ENCODE measurements at regions not wholly inside any gene's neighbourhood (a gene's known extent, or its start where the extent isn't known, plus 50 kb on each side); places are given as distances from the start of the nearest gene placed in this dataset.

DNA sequence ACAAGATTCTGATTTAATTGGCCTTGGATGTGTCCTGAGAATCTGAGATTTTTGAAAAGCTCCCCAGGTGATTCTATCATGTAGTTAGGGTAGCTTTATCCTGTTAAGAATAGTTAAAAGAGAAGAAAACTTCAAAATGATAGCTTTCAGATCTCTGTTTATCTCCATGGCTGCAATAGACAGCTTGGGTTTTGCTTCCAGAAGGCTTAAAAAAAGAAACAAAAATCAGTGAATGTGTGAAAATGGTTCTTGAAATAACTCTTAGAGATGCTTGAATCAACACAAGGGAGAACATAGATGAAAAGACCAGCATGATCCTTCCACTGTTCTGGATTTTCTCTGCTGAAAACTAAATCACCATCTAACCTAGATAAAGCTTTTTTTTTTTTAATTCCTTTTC lies 60.8 kb upstream of the TMC3 start:
- Histone ChIP-seq H3K14ac (ENCODE audit: low read length in 2 of 2) (no peak overlapping the region), H3K27ac (ENCODE audit: low read length, poor library complexity, severe bottlenecking) (no peak overlapping the region)

DNA sequence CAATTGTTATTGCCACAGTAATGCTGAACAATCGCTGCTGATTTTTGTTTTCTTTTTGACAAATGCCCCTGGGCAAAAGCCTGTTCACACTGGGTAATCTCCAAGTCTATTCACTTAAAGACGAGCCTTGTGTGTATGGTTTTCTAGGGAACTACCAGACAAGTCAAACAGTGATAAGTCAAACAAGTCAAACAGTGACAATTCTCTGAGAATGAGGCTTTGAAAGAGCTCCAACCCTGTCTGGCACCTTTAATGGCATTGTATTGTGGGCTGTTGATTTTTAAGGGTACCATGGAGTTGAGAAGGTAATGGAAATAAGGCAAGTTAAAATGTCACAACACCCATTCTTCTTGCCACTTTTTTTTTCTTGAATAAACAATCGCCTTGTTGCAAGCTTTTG lies 59.4 kb upstream of the TMC3 start:
- no peak overlapping the region for H2BK5ac ChIP-seq (ENCODE audit: low read depth, low read length, poor library complexity, severe bottlenecking)
- H3K36me3 ChIP-seq (ENCODE audit: control insufficient read depth in 1 of 2, insufficient read depth in 2 of 2, low read depth in 1 of 2, low read length in 2 of 2) = no peaks in the 10 kb centered on the region
- H3K18ac ChIP-seq (ENCODE audit: low read depth in 1 of 2, low read length in 2 of 2) = no peak overlapping the region
- no peak overlapping the region for H2BK15ac ChIP-seq (ENCODE audit: low read depth, poor library complexity, severe bottlenecking)
- no peak overlapping the region for H2BK12ac ChIP-seq (ENCODE audit: low read length in 2 of 2)
- no peak overlapping the region for H3K23ac ChIP-seq (ENCODE audit: low read length in 2 of 2)
- H3K4ac ChIP-seq (ENCODE audit: low read depth in 1 of 2, low read length in 2 of 2) = no peak overlapping the region
- no peaks in the 10 kb centered on the region for H3K9me3 ChIP-seq (ENCODE audit: control insufficient read depth, low read length)
- H2BK120ac ChIP-seq (ENCODE audit: low read depth, low read length) = no peak overlapping the region
- no peak overlapping the region for H3K4me3 ChIP-seq (ENCODE audit: insufficient read depth in 1 of 2, low read depth in 1 of 2, low read length in 2 of 2)
- no peak overlapping the region for H3K9ac ChIP-seq (ENCODE audit: low read length)
- H3K4me1 ChIP-seq (ENCODE audit: control insufficient read depth, insufficient read depth, low read depth, low read length) = no peaks in the 10 kb centered on the region
- DNase-seq = no peak
- no peaks in the 10 kb centered on the region for H3K27me3 ChIP-seq (ENCODE audit: control insufficient read depth in 1 of 2, insufficient read depth in 1 of 2, low read length in 2 of 2)
- H4K91ac ChIP-seq (ENCODE audit: low read length) = no peak overlapping the region
- 77% methylated on average over 3 of the region's 3 CpGs for WGBS
- no peak overlapping the region for H2AFZ ChIP-seq (ENCODE audit: low read depth, low read length)
- no peak overlapping the region for H3K4me2 ChIP-seq (ENCODE audit: low read length, poor library complexity, severe bottlenecking)
- no peak overlapping the region for H3K14ac ChIP-seq (ENCODE audit: low read length in 2 of 2)
- H3K79me1 ChIP-seq (replicated peaks; ENCODE audit: low read length, poor library complexity, severe bottlenecking) = no peaks in the 10 kb centered on the region
- no peak overlapping the region for H4K8ac ChIP-seq (ENCODE audit: low read length)
- no peak overlapping the region for H3K27ac ChIP-seq (ENCODE audit: low read length, poor library complexity, severe bottlenecking)
- H2AK5ac ChIP-seq (ENCODE audit: low read length, severe bottlenecking) = no peak overlapping the region

More for the DNA sequence above, 60.8 kb upstream of the TMC3 start:
- Histone ChIP-seq H2BK5ac (ENCODE audit: low read depth, low read length, poor library complexity, severe bottlenecking) (no peak overlapping the region), H3K9ac (ENCODE audit: low read length) (no peak overlapping the region), H3K79me1 (replicated peaks; ENCODE audit: low read length, poor library complexity, severe bottlenecking) (no peaks in the 10 kb centered on the region), H4K8ac (ENCODE audit: low read length) (no peak overlapping the region), H2BK120ac (ENCODE audit: low read depth, low read length) (no peak overlapping the region), H2AFZ (ENCODE audit: low read depth, low read length) (no peak overlapping the region), H2AK5ac (ENCODE audit: low read length, severe bottlenecking) (no peak overlapping the region), H4K91ac (ENCODE audit: low read length) (no peak overlapping the region), H3K4me1 (ENCODE audit: control insufficient read depth, insufficient read depth, low read depth, low read length) (no peaks in the 10 kb centered on the region), H3K4ac (ENCODE audit: low read depth in 1 of 2, low read length in 2 of 2) (no peak overlapping the region), H3K27me3 (ENCODE audit: control insufficient read depth in 1 of 2, insufficient read depth in 1 of 2, low read length in 2 of 2) (no peaks in the 10 kb centered on the region), H3K36me3 (ENCODE audit: control insufficient read depth in 1 of 2, insufficient read depth in 2 of 2, low read depth in 1 of 2, low read length in 2 of 2) (no peaks in the 10 kb centered on the region), H3K23ac (ENCODE audit: low read length in 2 of 2) (no peak overlapping the region), H3K4me3 (ENCODE audit: insufficient read depth in 1 of 2, low read depth in 1 of 2, low read length in 2 of 2) (no peak overlapping the region), H2BK12ac (ENCODE audit: low read length in 2 of 2) (no peak overlapping the region), H2BK15ac (ENCODE audit: low read depth, poor library complexity, severe bottlenecking) (no peak overlapping the region), H3K9me3 (ENCODE audit: control insufficient read depth, low read length) (no peaks in the 10 kb centered on the region), H3K18ac (ENCODE audit: low read depth in 1 of 2, low read length in 2 of 2) (no peak overlapping the region), H3K4me2 (ENCODE audit: low read length, poor library complexity, severe bottlenecking) (no peak overlapping the region)
- no peak for DNase-seq

DNA sequence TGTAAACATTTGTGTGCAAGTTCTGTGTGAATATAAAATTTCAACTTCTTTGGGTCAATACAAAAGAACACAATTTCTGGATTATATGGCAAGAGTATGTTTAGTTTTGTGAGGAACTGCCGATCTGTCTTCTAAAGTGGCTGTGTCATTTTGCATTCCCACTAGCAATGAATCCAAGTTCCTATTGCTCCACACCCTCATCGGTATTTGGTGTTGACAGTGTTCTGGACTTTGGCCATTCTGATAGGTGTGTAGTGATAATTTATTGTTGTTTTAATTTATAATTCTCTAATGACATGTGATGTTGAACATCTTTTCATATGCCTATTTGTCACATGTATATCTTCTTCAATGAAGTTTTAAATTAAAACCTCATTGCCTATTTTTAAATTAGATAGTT lies 58.2 kb upstream of the TMC3 start:
- Histone ChIP-seq H3K18ac (ENCODE audit: low read depth in 1 of 2, low read length in 2 of 2) (no peak overlapping the region), H3K23ac (ENCODE audit: low read length in 2 of 2) (no peak overlapping the region)
- WGBS = no CpG with 5 or more reads among the region's 2 CpGs

DNA sequence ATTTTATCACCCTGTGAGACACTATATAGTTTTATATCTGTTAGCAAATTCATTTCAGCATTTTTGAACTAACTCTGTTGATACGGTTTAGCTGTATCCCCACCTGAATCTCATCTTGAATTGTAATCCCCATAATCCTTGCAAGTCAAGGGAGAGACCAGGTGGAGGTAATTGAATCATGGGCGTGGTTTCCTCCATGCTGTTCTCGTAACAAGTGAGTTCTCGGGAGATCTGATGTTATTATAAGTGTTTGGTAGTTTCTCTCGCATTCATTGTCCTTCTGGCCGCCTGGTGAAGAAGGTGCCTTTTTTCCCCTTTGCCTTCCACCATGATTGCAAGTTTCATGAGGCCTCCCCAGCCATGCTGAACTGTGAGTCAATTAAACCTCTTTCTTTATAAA lies 53.2 kb upstream of the TMC3 start:
- H3K4me2 ChIP-seq (ENCODE audit: low read length, poor library complexity, severe bottlenecking) = no peak overlapping the region
- no peaks in the 10 kb centered on the region for H3K36me3 ChIP-seq (ENCODE audit: control insufficient read depth in 1 of 2, insufficient read depth in 2 of 2, low read depth in 1 of 2, low read length in 2 of 2)
- H2BK120ac ChIP-seq (ENCODE audit: low read depth, low read length) = no peak overlapping the region

More for the DNA sequence above, 58.2 kb upstream of the TMC3 start:
- Histone ChIP-seq H3K4me1 (ENCODE audit: control insufficient read depth, insufficient read depth, low read depth, low read length) (no peaks in the 10 kb centered on the region), H3K4me3 (ENCODE audit: insufficient read depth in 1 of 2, low read depth in 1 of 2, low read length in 2 of 2) (no peak overlapping the region), H2BK15ac (ENCODE audit: low read depth, poor library complexity, severe bottlenecking) (no peak overlapping the region), H2BK5ac (ENCODE audit: low read depth, low read length, poor library complexity, severe bottlenecking) (no peak overlapping the region), H3K36me3 (ENCODE audit: control insufficient read depth in 1 of 2, insufficient read depth in 2 of 2, low read depth in 1 of 2, low read length in 2 of 2) (no peaks in the 10 kb centered on the region), H2AK5ac (ENCODE audit: low read length, severe bottlenecking) (no peak overlapping the region), H2AFZ (ENCODE audit: low read depth, low read length) (no peak overlapping the region), H2BK120ac (ENCODE audit: low read depth, low read length) (no peak overlapping the region), H3K4ac (ENCODE audit: low read depth in 1 of 2, low read length in 2 of 2) (no peak overlapping the region), H2BK12ac (ENCODE audit: low read length in 2 of 2) (no peak overlapping the region), H3K27ac (ENCODE audit: low read length, poor library complexity, severe bottlenecking) (no peak overlapping the region), H4K91ac (ENCODE audit: low read length) (no peak overlapping the region), H3K79me1 (replicated peaks; ENCODE audit: low read length, poor library complexity, severe bottlenecking) (no peaks in the 10 kb centered on the region), H3K4me2 (ENCODE audit: low read length, poor library complexity, severe bottlenecking) (no peak overlapping the region), H4K8ac (ENCODE audit: low read length) (no peak overlapping the region), H3K9ac (ENCODE audit: low read length) (no peak overlapping the region), H3K27me3 (ENCODE audit: control insufficient read depth in 1 of 2, insufficient read depth in 1 of 2, low read length in 2 of 2) (no peaks in the 10 kb centered on the region), H3K14ac (ENCODE audit: low read length in 2 of 2) (no peak overlapping the region), H3K9me3 (ENCODE audit: control insufficient read depth, low read length) (no peaks in the 10 kb centered on the region)
- DNase-seq = no peak

More for the DNA sequence above, 53.2 kb upstream of the TMC3 start:
- no peak overlapping the region for H2BK5ac ChIP-seq (ENCODE audit: low read depth, low read length, poor library complexity, severe bottlenecking)
- no peak overlapping the region for H3K9ac ChIP-seq (ENCODE audit: low read length)
- no peak overlapping the region for H3K27ac ChIP-seq (ENCODE audit: low read length, poor library complexity, severe bottlenecking)
- H3K27me3 ChIP-seq (ENCODE audit: control insufficient read depth in 1 of 2, insufficient read depth in 1 of 2, low read length in 2 of 2) = peaks cover 0 to 3% of the 10 kb centered on the region in 2 experiments
- no peak overlapping the region for H4K91ac ChIP-seq (ENCODE audit: low read length)
- DNase-seq = no peak
- WGBS = 58% methylated on average over 4 of the region's 6 CpGs
- H2AFZ ChIP-seq (ENCODE audit: low read depth, low read length) = no peak overlapping the region
- no peak overlapping the region for H3K4ac ChIP-seq (ENCODE audit: low read depth in 1 of 2, low read length in 2 of 2)
- H3K4me3 ChIP-seq (ENCODE audit: insufficient read depth in 1 of 2, low read depth in 1 of 2, low read length in 2 of 2) = no peak overlapping the region
- H3K9me3 ChIP-seq (ENCODE audit: control insufficient read depth, low read length) = no peaks in the 10 kb centered on the region
- H3K14ac ChIP-seq (ENCODE audit: low read length in 2 of 2) = no peak overlapping the region
- H3K4me1 ChIP-seq (ENCODE audit: control insufficient read depth, insufficient read depth, low read depth, low read length) = no peaks in the 10 kb centered on the region
- no peak overlapping the region for H2BK15ac ChIP-seq (ENCODE audit: low read depth, poor library complexity, severe bottlenecking)
- no peak overlapping the region for H3K18ac ChIP-seq (ENCODE audit: low read depth in 1 of 2, low read length in 2 of 2)
- H3K79me1 ChIP-seq (replicated peaks; ENCODE audit: low read length, poor library complexity, severe bottlenecking) = no peaks in the 10 kb centered on the region
- H2BK12ac ChIP-seq (ENCODE audit: low read length in 2 of 2) = no peak overlapping the region
- no peak overlapping the region for H4K8ac ChIP-seq (ENCODE audit: low read length)
- no peak overlapping the region for H2AK5ac ChIP-seq (ENCODE audit: low read length, severe bottlenecking)
- H3K23ac ChIP-seq (ENCODE audit: low read length in 2 of 2) = no peak overlapping the region
